Right lung (tissue), 2 donors: ENCODE measurements at regions not wholly inside any gene's neighbourhood (a gene's known extent, or its start where the extent isn't known, plus 50 kb on each side); places are given as distances from the start of the nearest gene placed in this dataset.

ENCODE experiments used
- DNase-seq, 2 donors: peaks; one replicate each; pipeline ENCODE4 v3.0.0-alpha.2; 2013

- no peak for DNase-seq
Observed at GRCh38 chrX:120819126-120819525, 56.5 kb downstream of the CT47B1 start.

GRCh38 chrX:120813982-120814381, 61.7 kb downstream of the CT47B1 start:
- no peak for DNase-seq

- no peak for DNase-seq
Observed at GRCh38 chrX:120801426-120801825, 74.2 kb downstream of the CT47B1 start.

- no peak for DNase-seq
Observed at GRCh38 chrX:120797188-120797851, 78.3 kb downstream of the CT47B1 start.

- DNase-seq = no peak
Observed at GRCh38 chrX:120795301-120795700, 80.4 kb downstream of the CT47B1 start.

- DNase-seq = no peak
Observed at GRCh38 chrX:120794525-120794975, 81.1 kb downstream of the CT47B1 start.

- no peak for DNase-seq
Observed at GRCh38 chrX:120793098-120793497, 82.6 kb downstream of the CT47B1 start.

- DNase-seq = no peak
Observed at GRCh38 chrX:120791013-120791643, 84.5 kb downstream of the CT47B1 start.

- DNase-seq = no peak
Observed at GRCh38 chrX:120790552-120790951, 85.1 kb downstream of the CT47B1 start.

- peak; percentile 60 to 74 for DNase-seq
Observed at GRCh38 chrX:120790118-120790517, 85.5 kb downstream of the CT47B1 start.

- DNase-seq = no peak
Observed at GRCh38 chrX:120781403-120781802, 94.3 kb downstream of the CT47B1 start.

- DNase-seq = no peak
Observed at GRCh38 chrX:120775959-120776358, 99.7 kb downstream of the CT47B1 start.

GRCh38 chrX:120774606-120775005, 101.1 kb downstream of the CT47B1 start:
- no peak for DNase-seq

- no peak for DNase-seq
Observed at GRCh38 chrX:120773801-120774200, 101.9 kb downstream of the CT47B1 start.

- peak in 1 of 2 donors; percentile 12 for DNase-seq
Observed at GRCh38 chrX:120769576-120770341, 105.9 kb downstream of the CT47B1 start.

GRCh38 chrX:120768681-120769080, 107.0 kb downstream of the CT47B1 start:
- no peak for DNase-seq

GRCh38 chrX:120768254-120768653, 107.4 kb downstream of the CT47B1 start:
- DNase-seq = no peak

GRCh38 chrX:120763269-120763668, 112.4 kb downstream of the CT47B1 start:
- no peak for DNase-seq

- no peak for DNase-seq
Observed at GRCh38 chrX:120761810-120762209, 113.9 kb downstream of the CT47B1 start.

GRCh38 chrX:120759685-120760084, 116.0 kb downstream of the CT47B1 start:
- DNase-seq = no peak

GRCh38 chrX:120755066-120755846, 120.4 kb downstream of the CT47B1 start:
- DNase-seq = no peak
